Panc1 (cell line): ENCODE measurements at regions not wholly inside any gene's neighbourhood (a gene's known extent, or its start where the extent isn't known, plus 50 kb on each side); places are given as distances from the start of the nearest gene placed in this dataset.

ENCODE experiments used
- CTCF ChIP-seq: fragments of 450-650 bp; IDR thresholded peaks from 2 replicates; pipeline ENCODE4 v1.5.1; 2017; ENCODE audit warnings: mild to moderate bottlenecking
- POLR2AphosphoS5 ChIP-seq: IDR thresholded peaks from 2 replicates; pipeline ENCODE4 v1.6.1; 2012; ENCODE audit warnings: mild to moderate bottlenecking, low read depth, low read length, moderate library complexity

GRCh38 chr1:194535369-194535768 is 1349.0 kb upstream of the B3GALT2 start:
- TF ChIP-seq CTCF (no peak), POLR2AphosphoS5 (no peak)
